ENCODE measurements at regions not wholly inside any gene's neighbourhood (a gene's known extent, or its start where the extent isn't known, plus 50 kb on each side); places are given as distances from the start of the nearest gene placed in this dataset.

GRCh38 chr12:107857191-107857590 is 82.7 kb downstream of the ASCL4 start:
- TF ChIP-seq CTCF (IDR thresholded peaks at IDR 0.05) (no peak), CEBPB (IDR thresholded peaks at IDR 0.05) (no peak)

Data from A549 (cell line).